Erythroblast (primary cell): ENCODE measurements at regions not wholly inside any gene's neighbourhood (a gene's known extent, or its start where the extent isn't known, plus 50 kb on each side); places are given as distances from the start of the nearest gene placed in this dataset.

Source experiments
- GATA1 ChIP-seq: IDR thresholded peaks from 2 replicates; pipeline ENCODE4 v1.6.1; 2011; ENCODE audit warnings: low read depth, mild to moderate bottlenecking, control low read depth, low read length, moderate library complexity
- POLR2A ChIP-seq: IDR thresholded peaks from 2 replicates; pipeline ENCODE4 v1.6.1; 2011; ENCODE audit warnings: mild to moderate bottlenecking, low read length

DNA sequence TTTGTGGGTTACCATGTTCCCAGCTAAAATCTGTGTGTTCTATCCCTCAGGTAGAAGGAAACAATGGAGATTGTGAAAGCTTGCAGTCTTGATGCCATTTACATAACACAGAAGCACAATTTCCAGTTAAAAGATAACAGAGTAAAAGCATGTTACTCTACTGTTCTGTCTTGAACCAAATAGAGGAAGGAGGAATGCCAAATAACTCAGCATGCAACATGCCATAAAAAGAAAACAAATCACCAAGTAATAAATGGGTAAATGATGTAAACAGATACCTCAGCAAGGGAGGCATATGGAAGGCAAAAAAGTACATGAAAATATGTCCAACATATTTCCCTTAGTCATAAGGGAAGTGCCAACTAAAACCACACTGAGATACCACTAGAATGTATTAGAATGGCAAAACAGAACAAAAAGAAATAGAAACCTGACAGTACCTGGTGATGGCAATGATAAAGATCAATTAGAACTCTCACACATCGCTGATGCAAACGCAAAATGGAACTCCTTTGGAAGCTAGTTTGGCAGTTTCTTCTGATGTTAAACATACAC lies 502.6 kb upstream of the HS3ST1 start:
- TF ChIP-seq POLR2A = no peak
- no peak for TF ChIP-seq GATA1
